ENCODE measurements at regions not wholly inside any gene's neighbourhood (a gene's known extent, or its start where the extent isn't known, plus 50 kb on each side); places are given as distances from the start of the nearest gene placed in this dataset.

- Histone ChIP-seq H3K9ac (ENCODE audit: insufficient read length) (no peak overlapping the region), H3K27ac (no peak overlapping the region), H3K36me3 (ENCODE audit: insufficient read depth, low read length) (no peaks in the 10 kb centered on the region), H3K4me3 (no peak overlapping the region), H3K9me3 (ENCODE audit: low read depth, low read length) (no peaks in the 10 kb centered on the region)
- no peak for DNase-seq (ENCODE audit: low read depth, low spot score)
- TF ChIP-seq FOXP2 (optimal IDR thresholded peaks at IDR 0.05; ENCODE audit: control extremely low read depth, extremely low read length, insufficient read depth), result no peak
- TF ChIP-seq EZH2 (IDR thresholded peaks at IDR 0.05), result no peak
- no peak for TF ChIP-seq POLR2AphosphoS5 (IDR thresholded peaks at IDR 0.05; ENCODE audit: borderline replicate concordance, low read depth, low read length)
These were observed 52.2 kb downstream of the FAT3 start for GRCh38 chr11:92276773-92277172.

GRCh38 chr11:92277871-92278270 lies 53.3 kb downstream of the FAT3 start:
- H3K9me3 ChIP-seq (ENCODE audit: low read depth, low read length), result no peaks in the 10 kb centered on the region
- H3K27ac ChIP-seq, result no peak overlapping the region
- no peak overlapping the region for H3K4me3 ChIP-seq
- no peak overlapping the region for H3K9ac ChIP-seq (ENCODE audit: insufficient read length)
- TF ChIP-seq POLR2AphosphoS5 (IDR thresholded peaks at IDR 0.05; ENCODE audit: borderline replicate concordance, low read depth, low read length), result no peak
- no peak for TF ChIP-seq EZH2 (IDR thresholded peaks at IDR 0.05)
- TF ChIP-seq FOXP2 (optimal IDR thresholded peaks at IDR 0.05; ENCODE audit: control extremely low read depth, extremely low read length, insufficient read depth), result no peak
- no peak for DNase-seq (ENCODE audit: low read depth, low spot score)
- H3K36me3 ChIP-seq (ENCODE audit: insufficient read depth, low read length), result no peaks in the 10 kb centered on the region

GRCh38 chr11:92278791-92279433 lies 54.3 kb downstream of the FAT3 start:
- Histone ChIP-seq H3K9ac (ENCODE audit: insufficient read length) (no peak overlapping the region), H3K9me3 (ENCODE audit: low read depth, low read length) (no peaks in the 10 kb centered on the region), H3K36me3 (ENCODE audit: insufficient read depth, low read length) (no peaks in the 10 kb centered on the region), H3K27ac (no peak overlapping the region), H3K4me3 (no peak overlapping the region)
- TF ChIP-seq POLR2AphosphoS5 (IDR thresholded peaks at IDR 0.05; ENCODE audit: borderline replicate concordance, low read depth, low read length) (no peak), EZH2 (IDR thresholded peaks at IDR 0.05) (no peak), FOXP2 (optimal IDR thresholded peaks at IDR 0.05; ENCODE audit: control extremely low read depth, extremely low read length, insufficient read depth) (no peak)
- DNase-seq (ENCODE audit: low read depth, low spot score), result no peak

- DNase-seq (ENCODE audit: low read depth, low spot score), result no peak
- H3K9ac ChIP-seq (ENCODE audit: insufficient read length), result no peak overlapping the region
- H3K27ac ChIP-seq, result no peak overlapping the region
- H3K9me3 ChIP-seq (ENCODE audit: low read depth, low read length), result no peaks in the 10 kb centered on the region
- no peaks in the 10 kb centered on the region for H3K36me3 ChIP-seq (ENCODE audit: insufficient read depth, low read length)
- no peak overlapping the region for H3K4me3 ChIP-seq
- TF ChIP-seq EZH2 (IDR thresholded peaks at IDR 0.05) (no peak), POLR2AphosphoS5 (IDR thresholded peaks at IDR 0.05; ENCODE audit: borderline replicate concordance, low read depth, low read length) (no peak), FOXP2 (optimal IDR thresholded peaks at IDR 0.05; ENCODE audit: control extremely low read depth, extremely low read length, insufficient read depth) (no peak)
These were observed 59.5 kb downstream of the FAT3 start for GRCh38 chr11:92284107-92284506.

DNA sequence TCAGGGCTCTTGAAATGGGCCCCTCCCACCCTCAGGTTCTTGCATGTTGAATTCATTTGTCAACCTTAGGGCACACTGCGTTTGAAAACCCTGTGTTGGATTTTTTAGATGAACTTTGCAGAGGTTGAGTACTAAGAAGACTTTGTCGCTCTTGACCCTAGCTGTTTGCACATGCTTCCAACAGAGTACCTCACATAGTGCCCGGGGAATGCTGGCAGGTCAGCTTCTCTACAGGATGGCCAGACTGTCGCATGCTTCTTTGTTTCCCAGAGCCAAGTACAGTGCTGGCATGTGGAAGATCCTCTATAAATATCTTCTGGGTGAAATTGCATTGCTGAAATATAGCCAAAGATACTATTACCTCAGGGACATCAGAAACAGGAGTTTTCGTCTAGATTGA lies 59.9 kb downstream of the FAT3 start:
- Histone ChIP-seq H3K4me3 (no peak overlapping the region), H3K9ac (ENCODE audit: insufficient read length) (no peak overlapping the region)

DNA sequence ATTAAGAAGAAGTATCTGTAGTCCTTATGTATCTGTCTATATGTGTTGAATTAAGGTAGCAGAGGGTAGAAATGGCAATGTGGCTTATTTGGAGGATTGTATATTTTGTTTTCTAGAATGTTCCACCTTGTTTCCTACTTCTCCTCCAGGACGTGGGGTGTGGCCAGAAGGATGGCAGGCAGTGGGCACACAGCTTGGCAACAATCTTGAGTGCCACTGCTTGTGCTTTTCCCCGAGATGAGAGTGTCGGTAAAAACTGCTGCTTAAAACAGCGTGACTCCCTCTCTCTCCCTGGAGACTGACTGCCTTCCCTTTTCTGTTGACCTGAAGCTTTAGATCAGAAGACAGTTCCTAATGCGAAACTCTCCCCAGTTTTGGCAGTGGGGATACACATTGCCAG lies 61.2 kb downstream of the FAT3 start:
- no peak overlapping the region for H3K4me3 ChIP-seq
- no peak overlapping the region for H3K9ac ChIP-seq (ENCODE audit: insufficient read length)
- TF ChIP-seq EZH2 (IDR thresholded peaks at IDR 0.05) (no peak), FOXP2 (optimal IDR thresholded peaks at IDR 0.05; ENCODE audit: control extremely low read depth, extremely low read length, insufficient read depth) (no peak), POLR2AphosphoS5 (IDR thresholded peaks at IDR 0.05; ENCODE audit: borderline replicate concordance, low read depth, low read length) (no peak)
- H3K36me3 ChIP-seq (ENCODE audit: insufficient read depth, low read length), result no peaks in the 10 kb centered on the region
- DNase-seq (ENCODE audit: low read depth, low spot score), result no peak
- no peaks in the 10 kb centered on the region for H3K9me3 ChIP-seq (ENCODE audit: low read depth, low read length)
- no peak overlapping the region for H3K27ac ChIP-seq

More for the DNA sequence above, 59.9 kb downstream of the FAT3 start:
- H3K36me3 ChIP-seq (ENCODE audit: insufficient read depth, low read length), result no peaks in the 10 kb centered on the region
- DNase-seq (ENCODE audit: low read depth, low spot score), result no peak
- H3K27ac ChIP-seq, result no peak overlapping the region
- no peak for TF ChIP-seq EZH2 (IDR thresholded peaks at IDR 0.05)
- TF ChIP-seq POLR2AphosphoS5 (IDR thresholded peaks at IDR 0.05; ENCODE audit: borderline replicate concordance, low read depth, low read length), result no peak
- TF ChIP-seq FOXP2 (optimal IDR thresholded peaks at IDR 0.05; ENCODE audit: control extremely low read depth, extremely low read length, insufficient read depth), result no peak
- no peaks in the 10 kb centered on the region for H3K9me3 ChIP-seq (ENCODE audit: low read depth, low read length)

DNA sequence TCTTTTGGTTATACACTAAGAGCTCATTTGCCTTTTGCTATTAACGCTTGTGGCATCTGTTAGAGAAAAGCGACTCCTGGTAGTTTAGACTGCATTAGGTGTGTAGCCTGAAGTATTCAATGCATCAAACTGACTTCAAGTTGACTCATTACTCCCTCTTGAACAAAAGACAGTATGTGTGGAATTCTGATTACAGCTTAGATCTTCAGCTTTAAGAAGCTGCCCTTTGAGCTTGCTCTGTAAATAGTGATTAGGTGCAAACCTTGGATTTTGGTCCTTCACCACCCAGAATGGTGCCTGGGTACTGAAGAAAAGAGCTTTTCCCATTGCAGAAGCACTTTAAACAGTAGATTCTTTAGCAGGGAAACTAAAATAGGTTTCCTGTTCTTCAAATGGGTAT lies 62.1 kb downstream of the FAT3 start:
- Histone ChIP-seq H3K4me3 (no peak overlapping the region), H3K9ac (ENCODE audit: insufficient read length) (no peak overlapping the region), H3K27ac (no peak overlapping the region), H3K9me3 (ENCODE audit: low read depth, low read length) (no peaks in the 10 kb centered on the region), H3K36me3 (ENCODE audit: insufficient read depth, low read length) (no peaks in the 10 kb centered on the region)
- no peak for TF ChIP-seq POLR2AphosphoS5 (IDR thresholded peaks at IDR 0.05; ENCODE audit: borderline replicate concordance, low read depth, low read length)
- no peak for TF ChIP-seq EZH2 (IDR thresholded peaks at IDR 0.05)
- TF ChIP-seq FOXP2 (optimal IDR thresholded peaks at IDR 0.05; ENCODE audit: control extremely low read depth, extremely low read length, insufficient read depth), result no peak
- no peak for DNase-seq (ENCODE audit: low read depth, low spot score)

DNA sequence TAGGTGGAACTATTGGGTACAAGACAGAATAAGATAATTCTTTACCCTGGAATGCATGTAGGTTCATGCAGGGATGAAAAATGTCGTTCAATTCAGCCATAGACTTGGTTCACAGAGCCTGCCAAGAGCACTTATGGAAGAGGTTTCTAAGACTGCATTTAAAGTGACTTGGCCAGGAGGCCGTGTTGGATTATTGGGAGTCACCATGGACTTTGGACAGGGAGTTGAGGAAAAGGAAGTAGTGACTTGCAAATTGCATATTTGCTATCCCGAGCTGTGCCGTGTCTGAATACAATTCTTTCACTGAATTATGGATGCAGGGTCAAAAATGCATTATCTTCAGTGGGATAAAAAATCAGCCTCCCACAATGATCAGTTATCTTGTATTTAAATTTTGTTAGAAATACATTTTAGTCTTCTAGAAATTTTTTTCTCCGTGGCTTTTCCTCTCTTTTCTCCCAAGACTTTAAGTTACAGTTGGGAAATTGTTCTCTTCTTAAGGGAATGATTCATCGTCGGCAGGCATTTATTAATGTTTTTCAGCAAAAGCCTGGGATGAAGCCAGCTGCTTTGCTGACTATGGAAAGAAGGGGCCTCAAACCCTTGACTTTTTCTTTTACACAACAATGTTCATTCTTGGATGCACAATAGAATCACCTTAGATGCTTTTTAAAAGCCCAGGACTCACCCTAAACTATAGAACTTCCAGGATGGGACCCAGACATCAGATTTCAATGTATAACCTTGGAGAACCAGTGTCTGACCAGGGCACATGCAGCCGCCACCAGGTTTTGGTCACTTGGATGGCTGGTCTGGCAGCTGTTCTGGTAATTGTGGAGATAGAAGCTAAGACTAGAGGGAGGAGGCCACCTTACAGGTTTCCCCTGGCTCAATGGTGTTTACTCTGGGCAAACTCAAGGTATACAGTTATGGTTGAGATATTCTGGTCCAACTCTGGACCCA lies 70.8 kb downstream of the FAT3 start:
- no peak overlapping the region for H3K27ac ChIP-seq

More for the DNA sequence above, 70.8 kb downstream of the FAT3 start:
- DNase-seq (ENCODE audit: low read depth, low spot score), result no peak
- TF ChIP-seq POLR2AphosphoS5 (IDR thresholded peaks at IDR 0.05; ENCODE audit: borderline replicate concordance, low read depth, low read length) (no peak), EZH2 (IDR thresholded peaks at IDR 0.05) (no peak), FOXP2 (optimal IDR thresholded peaks at IDR 0.05; ENCODE audit: control extremely low read depth, extremely low read length, insufficient read depth) (no peak)
- Histone ChIP-seq H3K4me3 (no peak overlapping the region), H3K9ac (ENCODE audit: insufficient read length) (no peak overlapping the region), H3K9me3 (ENCODE audit: low read depth, low read length) (no peaks in the 10 kb centered on the region), H3K36me3 (ENCODE audit: insufficient read depth, low read length) (no peaks in the 10 kb centered on the region)

Data from SK-N-MC (cell line).